Right hindlimb (tissue), 1 donor: ENCODE measurements at regions not wholly inside any gene's neighbourhood (a gene's known extent, or its start where the extent isn't known, plus 50 kb on each side); places are given as distances from the start of the nearest gene placed in this dataset.

ENCODE experiments used
- DNase-seq: peaks from one replicate; pipeline ENCODE4 v3.0.0-alpha.2; 2018

DNA sequence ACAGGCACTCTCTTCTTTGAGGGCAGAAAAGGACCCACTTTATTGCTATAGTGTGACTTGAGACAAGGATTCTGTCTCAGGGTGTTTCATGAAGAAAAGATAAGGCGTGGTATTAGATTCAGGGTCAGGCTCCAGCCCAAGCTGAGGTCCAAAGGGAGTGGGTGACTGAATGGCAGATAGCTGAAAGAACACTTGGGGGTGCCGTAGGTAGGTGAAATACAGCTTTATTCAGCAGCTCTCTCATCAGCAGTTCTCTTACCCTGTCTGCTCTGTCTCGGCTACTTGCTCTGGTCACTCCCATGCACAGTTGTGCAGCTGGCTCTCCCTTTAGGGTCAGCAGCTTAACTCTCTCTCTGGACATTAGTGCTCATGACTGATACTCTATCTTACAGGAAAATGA, 379.9 kb downstream of the LPIN1 start:
- no peak for DNase-seq

GRCh38 chr2:12127638-12128037, 381.2 kb downstream of the LPIN1 start:
- no peak for DNase-seq

DNA sequence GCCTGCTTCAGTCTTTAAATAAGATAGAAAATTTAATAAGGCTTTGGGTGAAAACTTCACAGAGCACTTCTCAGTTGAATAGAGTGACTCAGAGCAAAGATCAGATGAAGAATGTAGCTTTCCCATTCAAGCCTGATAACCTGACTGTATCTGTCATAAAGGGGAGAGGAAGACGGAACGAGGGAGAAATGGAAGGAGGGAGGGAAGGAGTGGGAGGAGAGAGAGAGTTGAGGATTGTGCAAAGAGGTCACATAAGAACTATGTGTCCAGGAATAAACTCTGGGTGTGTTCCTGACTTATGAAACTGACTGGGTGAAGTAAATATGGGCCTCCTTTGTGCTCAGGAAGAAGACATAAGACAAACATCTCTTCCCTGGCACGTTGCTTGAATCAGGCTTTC, 385.5 kb downstream of the LPIN1 start:
- no peak for DNase-seq

DNA sequence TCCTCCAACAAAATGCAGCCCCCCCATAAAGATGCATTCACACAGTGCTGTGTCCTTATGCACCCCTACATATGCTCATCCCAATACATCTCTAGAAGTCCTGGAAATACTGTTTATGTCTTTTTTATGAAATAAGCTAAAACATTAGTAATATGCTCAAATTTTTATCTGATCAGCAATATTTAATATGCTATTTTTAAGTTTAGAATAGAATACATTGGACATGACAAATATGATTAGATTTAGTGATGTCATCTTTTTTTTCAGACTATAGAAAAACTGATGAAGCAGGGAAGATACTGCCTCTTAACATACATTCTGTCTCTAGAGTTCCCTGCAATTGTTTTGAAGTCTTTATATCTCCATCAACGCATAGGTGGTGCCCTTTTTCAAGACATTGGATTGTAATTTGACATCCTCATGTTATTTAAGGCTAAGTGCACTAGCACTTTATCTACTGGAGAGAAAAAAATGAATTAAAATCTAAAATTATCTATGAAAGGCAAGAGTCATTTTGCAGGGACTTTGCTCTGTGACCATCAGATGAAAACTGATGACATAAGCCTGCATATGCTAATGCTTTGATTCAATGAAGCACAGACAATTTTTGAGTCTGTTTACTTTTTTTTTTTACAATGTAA, 395.3 kb downstream of the LPIN1 start:
- no peak for DNase-seq

- DNase-seq = no peak
Observed at GRCh38 chr2:12151716-12152115, 405.3 kb downstream of the LPIN1 start.

DNA sequence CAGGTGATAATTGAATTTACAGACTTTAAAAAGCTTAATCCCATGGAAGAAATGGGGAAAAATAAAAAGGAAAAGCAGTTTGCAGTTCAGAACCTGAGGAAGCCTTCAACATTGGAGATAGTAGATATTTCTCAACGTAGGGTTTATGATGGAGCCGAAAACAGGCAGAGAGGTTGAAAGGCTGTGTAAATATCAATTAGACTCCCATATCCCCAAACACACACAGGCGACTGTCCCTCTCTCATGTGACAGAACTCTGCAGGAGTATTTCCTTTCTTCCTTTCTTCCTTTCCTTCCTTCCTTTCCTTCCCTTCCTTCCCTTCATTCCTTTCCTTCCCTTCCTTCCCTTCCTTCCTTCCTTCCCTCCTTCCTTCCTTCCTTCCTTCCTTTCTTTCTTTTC, 406.5 kb downstream of the LPIN1 start:
- no peak for DNase-seq

- peak; percentile 51 for DNase-seq
Observed at GRCh38 chr2:12155303-12156051, 409.0 kb downstream of the LPIN1 start.

DNA sequence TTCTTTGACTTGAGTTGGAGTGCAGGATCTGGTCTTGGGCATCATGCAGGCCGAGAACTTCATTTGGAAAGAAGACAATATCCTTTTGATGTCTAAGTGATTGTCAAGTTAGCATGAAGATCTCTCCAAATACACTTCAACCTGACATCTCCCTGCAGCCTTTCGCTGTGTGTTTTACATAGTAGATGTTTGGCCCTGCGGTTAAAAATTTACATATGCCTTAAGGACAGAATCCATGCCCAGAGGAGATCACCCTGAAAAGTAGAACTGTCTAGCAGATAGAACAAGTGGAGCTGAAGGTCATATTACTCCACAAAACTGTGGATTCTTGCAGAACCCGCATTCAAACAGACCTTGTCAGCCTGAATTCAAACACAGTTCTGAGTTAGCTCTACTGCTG, 409.9 kb downstream of the LPIN1 start:
- DNase-seq = no peak

DNA sequence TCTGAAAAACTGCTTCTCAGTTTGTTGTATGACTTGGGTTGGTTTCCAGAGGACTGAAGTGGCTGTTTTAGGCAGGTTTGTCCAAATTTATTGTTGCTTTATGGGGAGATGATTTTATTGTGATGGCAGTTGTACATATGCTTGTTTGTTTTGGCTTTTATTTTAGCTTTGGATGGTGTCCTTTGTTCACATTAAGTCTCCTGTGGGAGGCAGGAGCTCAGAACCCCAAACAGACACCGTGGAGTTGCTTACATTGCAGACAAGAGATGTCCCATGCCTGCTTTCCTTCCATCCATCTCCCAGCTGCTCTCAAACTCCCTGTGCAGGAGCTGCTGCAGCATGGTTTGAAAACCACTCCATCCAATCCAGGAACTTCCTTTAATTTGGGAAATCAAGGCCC, 414.7 kb downstream of the LPIN1 start:
- peak; percentile 47 for DNase-seq

DNA sequence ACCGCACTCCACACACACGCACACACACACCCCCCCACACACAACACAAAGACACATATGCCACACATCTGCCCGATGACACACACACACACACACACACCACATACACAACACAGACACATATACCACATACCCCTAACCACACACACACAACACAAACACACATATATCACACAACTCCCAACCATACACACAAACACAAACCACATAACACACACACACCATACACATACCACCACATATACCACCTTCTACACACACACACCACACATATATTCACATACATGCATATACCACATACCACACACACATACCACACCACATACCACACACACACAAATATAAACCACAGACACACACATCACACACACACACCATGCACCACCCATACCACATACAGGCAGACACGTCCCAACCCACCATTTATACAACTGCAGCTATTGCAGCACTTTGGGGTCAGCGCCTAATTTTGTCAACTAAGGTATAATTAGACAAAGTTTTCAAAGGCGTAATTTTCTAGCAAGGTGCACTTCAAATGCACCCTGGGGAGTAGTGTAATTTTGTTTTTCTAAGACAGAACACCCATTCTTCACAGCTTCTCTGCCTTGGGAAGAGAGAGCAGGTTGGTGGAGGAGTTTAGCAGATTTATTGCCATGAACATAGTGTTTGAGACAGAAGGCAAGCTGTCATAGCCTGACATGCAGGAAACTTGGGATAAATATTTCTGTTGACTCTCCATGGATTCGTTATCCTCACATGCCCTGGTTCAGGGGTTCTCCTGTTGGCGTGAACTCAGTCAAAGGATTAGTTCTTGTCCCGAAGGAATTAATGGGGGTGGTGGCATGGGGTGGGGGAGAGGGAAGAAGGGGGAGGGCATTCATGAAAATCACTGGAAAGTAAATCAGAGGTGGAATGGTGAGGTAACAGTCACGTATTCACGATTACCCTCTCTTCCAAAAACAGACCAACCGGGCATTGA, 416.1 kb downstream of the LPIN1 start:
- DNase-seq = no peak

DNA sequence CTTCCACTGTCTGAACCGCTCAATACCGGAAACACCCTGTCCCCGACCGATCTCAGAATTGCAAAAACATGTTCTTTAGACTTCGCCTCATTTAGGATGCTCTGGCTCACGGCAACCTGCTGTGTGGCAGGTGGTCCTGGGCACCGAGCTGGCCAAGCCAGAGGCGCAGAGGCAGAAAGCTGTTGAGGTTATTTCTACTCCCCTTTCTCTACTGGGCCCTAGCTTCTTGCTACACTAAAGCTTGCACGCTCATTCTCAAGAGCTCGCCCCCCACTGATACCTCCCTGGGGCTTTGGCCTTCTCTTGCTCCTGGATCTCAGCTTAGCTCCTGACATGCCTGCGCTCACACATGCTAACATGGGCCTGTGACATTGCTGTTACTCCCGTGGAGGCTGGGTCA, 417.4 kb downstream of the LPIN1 start:
- no peak for DNase-seq

DNA sequence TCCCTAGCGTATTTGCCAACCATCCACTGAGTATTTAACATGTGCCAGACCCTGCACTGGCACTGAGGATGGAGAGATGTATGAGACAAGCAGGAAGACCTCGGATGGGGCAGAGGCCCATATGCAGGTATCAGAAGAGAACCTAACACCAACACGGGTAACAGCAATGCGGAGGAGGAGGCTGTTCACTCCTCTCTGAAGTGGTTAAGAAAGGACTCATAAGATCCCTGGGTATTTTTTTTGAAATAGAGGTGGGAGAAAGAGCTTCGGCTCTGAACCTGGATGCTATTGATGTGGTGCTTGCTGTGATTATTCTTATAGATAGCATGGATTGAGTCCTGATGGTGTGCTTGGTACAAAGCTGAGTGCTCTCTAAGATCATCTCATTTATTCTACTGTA, 418.3 kb downstream of the LPIN1 start:
- DNase-seq = no peak

GRCh38 chr2:12167525-12168317, 421.3 kb downstream of the LPIN1 start:
- no peak for DNase-seq

DNA sequence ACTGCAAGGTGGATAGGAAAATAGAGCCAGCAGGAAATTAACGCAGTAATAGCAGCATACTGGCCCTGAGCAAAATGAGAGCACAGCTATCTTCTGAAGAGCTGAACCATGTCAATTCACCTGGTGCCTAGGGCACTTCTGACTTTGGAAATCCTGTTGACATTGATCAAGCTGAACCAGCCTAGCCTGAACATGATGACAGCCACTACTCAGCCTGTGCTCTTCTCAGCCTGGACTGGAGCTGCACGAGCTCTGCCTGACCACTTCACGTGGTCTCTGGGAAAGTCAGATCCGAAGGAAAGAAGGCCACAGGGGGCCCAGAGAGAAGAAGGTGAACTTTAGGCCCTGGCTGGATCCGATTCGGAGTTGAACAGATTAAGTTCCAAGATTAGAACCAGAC, 421.9 kb downstream of the LPIN1 start:
- no peak for DNase-seq

GRCh38 chr2:12168791-12169388, 422.5 kb downstream of the LPIN1 start:
- peak; percentile 57 for DNase-seq

GRCh38 chr2:12169721-12170120, 423.3 kb downstream of the LPIN1 start:
- peak; percentile 74 for DNase-seq

GRCh38 chr2:12170121-12170520, 423.7 kb downstream of the LPIN1 start:
- no peak for DNase-seq

- no peak for DNase-seq
Observed at GRCh38 chr2:12173271-12173942, 427.0 kb downstream of the LPIN1 start.

DNA sequence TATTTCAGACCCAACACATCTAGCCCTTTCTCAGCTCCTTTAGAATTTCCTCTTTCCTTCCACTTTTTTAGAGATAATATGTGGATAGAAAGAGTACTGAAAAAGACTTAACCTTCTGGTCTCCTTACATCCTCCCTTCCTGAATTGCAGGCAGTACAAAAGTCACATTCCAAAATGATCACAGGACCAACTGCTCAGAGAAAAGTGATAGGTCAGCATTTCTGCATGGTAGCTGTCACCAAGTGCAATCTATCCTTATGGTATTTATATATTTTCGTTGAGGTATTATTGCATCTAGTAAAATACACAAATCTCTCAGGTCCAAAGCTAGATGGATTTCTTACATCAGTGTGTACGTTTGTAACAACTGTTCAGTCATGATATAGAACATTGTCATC, 427.5 kb downstream of the LPIN1 start:
- DNase-seq = no peak

- no peak for DNase-seq
Observed at GRCh38 chr2:12175323-12175722, 428.9 kb downstream of the LPIN1 start.

DNA sequence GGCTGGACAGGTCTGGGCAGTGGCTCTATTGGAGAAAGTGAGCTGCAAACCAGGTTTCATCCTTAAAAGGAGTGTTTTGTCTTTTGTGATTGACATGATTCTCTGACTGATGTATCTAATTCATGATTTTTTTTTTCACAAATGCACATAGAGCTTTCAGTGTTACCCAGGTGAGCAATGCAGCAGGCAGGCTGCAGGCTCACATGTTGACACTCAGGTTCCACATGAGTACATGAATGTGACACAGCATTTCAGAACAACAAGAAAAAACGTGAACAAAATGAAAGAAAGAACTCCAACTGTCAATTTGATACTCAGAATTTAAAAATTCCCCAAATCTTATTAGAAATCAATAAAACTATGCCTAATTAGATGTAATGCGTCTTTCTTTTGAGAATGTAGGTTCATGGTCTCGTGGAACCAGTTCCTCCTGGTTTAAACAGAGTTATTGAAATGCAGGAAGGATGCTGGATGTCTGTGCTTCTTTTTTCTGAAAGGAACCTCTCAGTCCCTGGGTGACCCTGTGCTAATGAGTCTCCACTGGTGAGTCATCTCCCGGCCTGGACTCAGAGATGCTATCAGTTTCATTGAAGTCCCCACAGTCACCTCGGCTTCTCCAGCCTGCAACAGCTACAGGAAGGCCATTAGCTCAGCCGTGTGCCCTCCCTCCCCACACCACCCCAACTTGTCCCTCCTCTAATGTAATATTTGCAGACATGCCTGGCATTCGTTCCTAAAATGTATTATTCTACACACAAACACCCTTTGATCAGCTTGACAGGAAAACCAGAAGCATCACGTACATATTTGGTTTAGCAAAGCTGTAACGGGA, 430.4 kb downstream of the LPIN1 start:
- peak; percentile 68 for DNase-seq
